ENCODE measurements at regions not wholly inside any gene's neighbourhood (a gene's known extent, or its start where the extent isn't known, plus 50 kb on each side); places are given as distances from the start of the nearest gene placed in this dataset.

GRCh38 chr6:10235344-10235743 lies 179.5 kb downstream of the TFAP2A start:
- no peak for DNase-seq

GRCh38 chr6:10230531-10230930 lies 184.3 kb downstream of the TFAP2A start:
- DNase-seq: no peak

GRCh38 chr6:10223841-10224240 lies 191.0 kb downstream of the TFAP2A start:
- DNase-seq: no peak

DNA sequence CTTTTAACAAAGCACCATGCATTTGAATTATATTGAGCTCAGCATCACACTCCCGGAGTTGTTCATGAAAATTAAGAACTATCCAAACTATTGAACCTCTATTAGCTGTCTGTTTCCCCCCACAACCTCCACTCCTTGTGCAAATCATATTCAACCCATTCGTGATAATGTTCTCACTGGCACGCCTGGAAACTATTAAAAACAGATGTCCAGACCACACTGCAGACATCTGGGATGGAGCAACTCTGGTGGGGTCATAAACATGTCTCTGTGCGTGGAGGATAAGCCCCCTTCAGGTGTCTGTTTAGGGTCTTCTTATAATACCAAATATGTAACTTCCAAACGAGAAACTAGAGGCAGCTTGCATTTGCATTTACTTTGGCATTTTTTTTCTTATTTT lies 193.7 kb downstream of the TFAP2A start:
- no peak for DNase-seq

DNA sequence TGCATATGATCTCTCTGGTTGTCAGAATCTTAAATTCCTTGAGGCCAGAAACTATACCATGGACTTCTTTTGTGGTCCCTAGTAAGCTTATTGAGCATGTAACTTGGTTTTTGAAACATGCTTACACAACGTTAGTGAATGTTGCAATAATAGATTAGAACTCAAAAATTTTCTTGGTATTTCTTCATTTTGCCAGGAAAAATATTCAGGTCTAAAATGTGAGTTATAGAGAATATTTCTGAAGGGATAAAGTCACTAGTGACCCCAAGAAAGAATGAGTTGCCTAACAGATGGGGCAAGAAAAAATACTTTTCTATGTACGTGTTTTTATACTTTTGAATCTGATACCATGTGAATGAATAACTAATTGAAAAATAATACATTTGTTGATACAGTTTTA lies 195.4 kb downstream of the TFAP2A start:
- no peak for DNase-seq

DNA sequence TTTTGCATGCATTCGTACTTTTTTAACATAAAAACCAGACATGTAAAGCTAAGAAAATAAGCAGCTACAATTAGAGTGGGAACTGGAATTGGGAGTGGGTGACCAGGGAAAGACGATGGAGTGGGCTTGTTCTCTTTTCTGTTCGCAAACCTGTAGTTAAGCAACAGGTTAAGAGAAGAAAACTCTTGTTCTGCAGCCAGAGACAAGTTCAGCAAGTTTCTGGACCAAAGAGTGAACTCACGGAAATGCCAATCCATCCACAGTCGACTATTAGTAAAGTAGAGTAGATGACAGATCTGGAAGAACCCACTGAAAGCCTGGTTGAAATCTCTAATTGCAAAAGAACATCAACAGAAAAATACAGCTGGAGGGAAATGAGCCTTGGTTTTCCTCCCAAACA lies 197.8 kb downstream of the TFAP2A start:
- DNase-seq: no peak

DNA sequence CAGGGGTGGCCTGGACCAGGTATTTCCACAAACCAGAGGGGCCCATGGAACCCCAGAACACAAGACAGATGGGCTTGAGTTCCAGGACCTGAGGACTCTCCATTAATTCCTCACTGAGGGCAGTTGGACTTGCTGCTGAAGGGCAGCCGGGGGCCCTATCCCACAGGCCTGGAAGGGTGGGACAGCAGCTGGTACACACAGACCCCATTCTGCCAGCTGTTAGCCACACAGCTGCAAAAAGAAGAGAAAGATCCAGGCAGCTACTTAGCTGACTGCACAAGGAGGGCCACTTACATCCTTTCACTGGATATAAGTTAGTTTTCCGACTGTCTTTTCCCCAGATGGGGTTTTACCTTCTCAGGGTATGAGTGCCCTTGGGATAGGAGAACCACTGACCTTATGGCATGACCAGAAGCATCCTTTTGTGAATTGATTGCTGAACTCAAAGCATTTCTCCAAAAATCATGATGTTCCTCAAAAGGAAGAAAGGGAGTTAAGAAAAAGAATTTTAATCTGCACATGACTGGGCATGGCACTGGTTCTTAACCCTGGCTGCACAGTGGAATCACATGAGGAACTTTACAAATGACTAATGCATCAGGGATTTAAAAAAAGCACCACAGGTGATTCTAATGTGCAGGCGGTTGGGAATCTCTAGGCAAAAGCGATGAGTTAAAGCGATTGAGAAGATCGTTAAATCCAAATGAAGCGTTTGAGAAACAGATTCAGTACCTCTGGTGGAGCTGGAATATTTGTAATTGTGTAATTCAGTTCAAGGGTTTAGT lies 199.4 kb downstream of the TFAP2A start:
- no peak for DNase-seq

DNA sequence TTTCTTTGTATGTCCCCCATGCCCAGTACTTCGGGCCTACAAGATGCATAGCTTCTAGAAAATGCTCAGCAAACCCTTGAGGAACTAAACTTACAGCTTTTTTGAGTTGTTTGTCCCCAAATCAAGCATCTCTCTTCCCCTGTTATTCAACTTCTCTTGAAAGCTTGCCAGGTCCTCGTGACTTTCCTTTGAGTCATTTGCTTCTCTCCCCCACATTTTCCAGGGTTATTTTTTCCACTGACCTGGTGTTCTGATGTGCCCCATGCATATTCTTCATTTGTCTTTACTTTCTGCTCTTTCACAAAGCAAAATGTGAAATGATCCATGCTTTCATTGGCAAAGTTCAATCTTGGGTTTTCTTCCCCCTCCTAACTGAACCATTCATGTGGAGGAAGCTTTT lies 204.8 kb downstream of the TFAP2A start:
- DNase-seq: no peak

DNA sequence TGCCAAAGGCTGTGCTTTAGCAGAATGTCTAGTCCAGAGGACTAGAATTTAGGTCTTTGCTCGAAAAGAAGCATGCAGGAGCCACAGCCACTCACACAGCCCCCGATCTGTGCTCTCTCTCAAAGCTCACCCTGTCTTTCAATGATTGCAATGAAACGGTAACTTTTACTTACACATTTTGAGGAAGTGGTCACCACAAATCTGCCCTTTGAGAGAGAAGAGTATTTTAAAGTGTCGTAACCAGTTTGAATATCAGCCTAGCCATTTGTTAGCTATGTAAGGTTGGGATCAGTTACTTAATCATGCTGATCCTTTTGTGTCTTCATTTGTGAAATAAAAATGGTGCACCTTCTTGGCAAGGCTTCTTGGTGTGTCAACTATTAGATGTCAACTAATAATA lies 209.0 kb downstream of the TFAP2A start:
- no peak for DNase-seq

- peak; percentile 20 for DNase-seq
Measured at GRCh38 chr6:10205120-10205519, 209.8 kb downstream of the TFAP2A start.

- no peak for DNase-seq
Measured at GRCh38 chr6:10203651-10204050, 211.2 kb downstream of the TFAP2A start.

DNA sequence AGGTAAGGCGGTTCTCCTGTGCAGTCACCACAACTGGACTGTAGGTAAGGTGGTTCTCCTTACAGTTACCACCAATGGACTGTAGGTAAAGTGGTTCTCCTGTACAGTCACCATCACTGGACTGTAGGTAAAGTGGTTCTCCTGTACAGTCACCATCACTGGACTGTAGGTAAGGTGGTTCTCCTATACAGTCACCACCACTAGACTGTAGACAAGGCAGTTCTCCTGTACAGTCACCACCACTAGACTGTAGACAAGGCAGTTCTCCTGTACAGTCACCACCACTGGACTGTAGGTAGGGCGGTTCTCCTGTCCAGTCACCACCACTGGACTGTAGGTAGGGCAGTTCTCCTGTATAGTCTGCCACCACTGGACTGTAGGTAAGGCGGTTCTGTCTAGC lies 212.3 kb downstream of the TFAP2A start:
- DNase-seq: no peak

- DNase-seq: no peak
Measured at GRCh38 chr6:10201606-10202510, 213.0 kb downstream of the TFAP2A start.

DNA sequence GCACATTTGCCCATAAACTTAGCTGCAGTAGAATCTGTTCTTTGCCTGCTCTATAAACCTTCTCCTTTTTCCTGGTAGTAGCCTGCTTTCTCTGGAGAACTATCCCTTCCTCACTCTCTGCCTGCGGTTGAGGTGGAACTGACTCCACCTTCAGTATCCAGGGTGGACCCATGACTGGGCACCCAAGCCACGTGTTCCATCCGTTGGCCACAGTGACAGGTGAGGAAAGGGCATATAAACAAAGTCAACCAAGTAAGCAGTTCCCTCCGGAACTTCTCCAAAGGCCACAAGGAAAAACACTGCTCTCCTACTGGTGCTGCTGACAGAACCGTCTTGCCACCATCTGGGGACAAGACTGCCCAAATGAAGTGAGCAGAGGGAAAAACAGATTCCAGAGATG lies 218.8 kb downstream of the TFAP2A start:
- DNase-seq: no peak

DNA sequence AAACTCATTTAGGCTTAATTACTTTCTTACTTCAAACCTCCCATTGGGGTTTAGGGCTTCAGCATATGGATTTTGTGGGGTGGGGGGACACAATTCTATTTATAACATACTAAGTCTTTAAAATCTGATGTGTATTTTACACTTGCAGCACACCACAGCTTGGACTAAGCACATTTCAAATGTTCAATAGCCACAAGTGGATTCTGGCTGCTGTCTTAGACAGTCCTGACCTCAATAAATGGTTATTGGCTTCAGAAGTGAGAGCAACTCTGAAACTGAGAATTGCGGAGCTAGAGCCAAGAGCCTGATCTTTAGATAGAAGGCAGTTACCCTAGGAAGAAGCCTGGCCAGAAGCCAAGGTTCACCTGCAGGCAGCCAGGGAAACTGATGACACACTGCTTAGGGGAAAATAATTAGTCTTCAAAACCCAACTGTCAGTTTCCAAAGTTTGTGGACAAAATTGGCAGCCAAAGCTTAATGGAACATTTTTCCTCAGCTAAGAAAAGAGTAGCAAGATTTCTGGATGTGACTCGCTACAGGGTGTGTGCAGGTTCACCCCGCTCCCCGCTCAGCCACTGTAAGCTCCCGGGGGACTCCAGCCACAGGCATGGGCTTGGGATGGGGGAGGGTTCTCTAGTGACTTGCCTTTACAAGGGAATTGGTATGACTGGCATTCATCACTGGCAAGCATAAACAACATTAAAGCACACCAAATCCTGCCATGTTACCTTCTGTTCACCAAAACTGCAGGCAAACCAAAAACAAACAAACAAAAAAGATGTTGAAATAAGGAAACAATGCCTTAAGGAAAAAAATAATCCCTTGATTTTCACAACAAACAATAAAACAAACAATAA lies 219.8 kb downstream of the TFAP2A start:
- DNase-seq: no peak

DNA sequence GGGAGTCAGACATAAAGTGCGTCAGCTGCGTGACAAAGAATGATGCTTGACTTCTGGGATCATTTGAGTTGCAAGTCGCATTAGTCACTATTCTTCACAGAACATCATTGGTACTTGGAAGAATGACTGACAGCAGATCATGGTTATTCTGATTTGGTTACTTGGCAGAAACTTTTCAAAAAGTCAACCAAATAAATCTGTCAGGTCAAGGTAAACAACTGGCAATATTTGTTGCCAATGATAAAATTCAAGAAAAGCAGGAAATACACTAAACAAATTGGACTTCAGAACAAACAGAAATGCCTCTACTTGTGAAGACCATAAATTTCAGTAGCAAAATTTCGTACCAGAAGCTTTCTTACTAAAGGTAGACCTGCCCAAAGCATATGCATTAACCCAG lies 221.6 kb downstream of the TFAP2A start:
- no peak for DNase-seq

DNA sequence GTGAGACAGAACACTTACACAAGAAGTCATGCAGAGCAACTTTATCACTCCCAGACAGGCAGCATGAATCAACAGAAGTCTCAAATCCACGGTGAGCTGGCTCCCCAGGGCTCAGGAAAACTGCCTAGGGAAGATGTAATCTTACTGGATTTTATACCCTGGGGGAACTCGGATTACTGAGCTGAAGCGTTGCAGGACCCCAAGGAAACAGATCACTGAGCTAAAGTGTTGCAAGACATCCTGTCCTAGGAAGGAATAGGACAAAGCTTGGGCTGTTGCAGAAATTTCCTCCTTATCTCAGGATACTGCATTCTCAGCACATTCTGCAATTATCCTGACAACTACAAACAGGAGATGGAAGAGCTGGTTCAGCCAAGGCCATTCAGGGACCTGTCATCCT lies 224.8 kb downstream of the TFAP2A start:
- DNase-seq: no peak

GRCh38 chr6:10184371-10185227 lies 230.3 kb downstream of the TFAP2A start:
- DNase-seq: no peak

DNA sequence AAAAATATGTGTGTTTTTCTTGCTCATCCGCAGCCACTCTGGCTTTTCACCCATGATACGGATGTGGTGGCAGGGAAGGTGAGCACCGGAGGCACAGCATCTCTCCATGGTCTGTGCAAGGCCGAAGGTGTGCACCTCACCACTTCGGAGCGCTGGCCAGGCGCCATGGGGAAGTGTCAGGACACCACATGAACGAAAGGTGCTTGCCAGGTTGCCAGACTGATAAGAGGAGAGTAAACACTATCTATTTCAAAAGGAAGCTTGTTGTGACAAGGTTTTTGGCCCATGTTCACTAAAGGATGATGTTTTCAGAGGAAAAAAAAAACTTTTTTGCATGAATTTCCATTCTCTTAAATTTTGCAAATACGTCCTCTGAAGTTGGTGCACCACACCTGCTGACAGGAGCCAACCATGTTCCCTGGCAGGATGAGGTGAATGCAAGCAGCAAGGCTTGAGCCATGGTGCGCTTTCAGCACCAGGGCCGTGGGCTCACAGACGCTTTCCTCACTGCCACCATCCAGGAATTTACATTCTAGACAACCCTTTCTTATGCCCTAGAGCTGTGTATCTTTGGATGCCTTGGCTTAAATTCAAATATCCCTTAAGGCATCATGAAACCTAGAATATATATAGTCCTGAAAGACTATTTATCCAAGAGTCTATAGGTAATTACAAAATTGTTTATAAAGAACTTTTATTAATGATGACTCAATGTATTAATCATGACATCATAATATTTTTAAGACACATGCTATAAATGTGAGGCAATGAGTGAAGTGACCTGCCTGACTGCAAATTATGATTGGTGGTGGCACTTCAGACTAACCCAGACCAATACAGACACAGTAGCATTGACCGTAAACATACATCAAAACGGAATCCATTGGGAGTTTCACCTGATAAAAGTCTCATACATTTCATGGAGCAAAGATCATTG lies 234.5 kb downstream of the TFAP2A start:
- DNase-seq: peak; percentile 80

DNA sequence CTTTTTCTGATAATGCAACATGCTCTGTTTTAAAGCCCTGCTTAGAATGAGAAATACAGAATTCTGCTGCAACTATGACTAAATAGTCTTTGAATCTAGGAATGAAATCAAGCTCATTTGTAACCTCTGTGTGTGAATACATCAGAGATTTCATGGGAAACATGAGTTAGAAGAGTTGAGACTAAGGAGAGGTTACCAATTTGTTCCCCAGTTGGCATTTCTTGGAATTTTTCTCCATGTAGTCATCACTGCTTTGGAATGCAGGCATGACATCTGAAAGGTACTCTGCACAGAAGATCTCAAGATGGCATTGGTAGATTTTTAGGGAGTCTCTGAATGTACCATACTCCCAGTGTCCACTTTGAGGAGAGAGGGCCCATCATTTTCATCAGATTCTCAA lies 237.2 kb downstream of the TFAP2A start:
- DNase-seq: no peak

GRCh38 chr6:10175362-10175761 lies 239.5 kb downstream of the TFAP2A start:
- no peak for DNase-seq

Measured in DMS153 (cell line).